Right atrium auricular region (tissue), 2 donors: ENCODE measurements at regions not wholly inside any gene's neighbourhood (a gene's known extent, or its start where the extent isn't known, plus 50 kb on each side); places are given as distances from the start of the nearest gene placed in this dataset.

ENCODE experiments used
- DNase-seq: peaks from one replicate; pipeline ENCODE4 v3.0.0-alpha.2; 2019; ENCODE audit warnings: low spot score
- H3K27ac ChIP-seq, 2 donors: fragments of 200-600 bp; sonication (generic); 1 replicate in 1 of 2; 2 replicates in 1 of 2; pipeline ENCODE4 v1.5.1; 2016 to 2019
- H3K27me3 ChIP-seq, 2 donors: fragments of 200-600 bp; sonication (generic); one replicate each; pipeline versions ENCODE4 v1.5.1 to v1.6.0; 2017 to 2019
- H3K36me3 ChIP-seq: fragments of 200-600 bp; sonication (generic); one replicate; pipeline ENCODE4 v1.5.1; 2016
- H3K4me1 ChIP-seq, 2 donors: fragments of 200-600 bp; sonication (generic); one replicate each; pipeline versions ENCODE4 v1.5.1 to v1.6.0; 2017 to 2019
- H3K4me3 ChIP-seq, 2 donors: fragments of 200-600 bp; sonication (generic); 1 replicate in 1 of 2; 2 replicates in 1 of 2; pipeline ENCODE4 v1.5.1; 2017 to 2019; ENCODE audit warnings: mild to moderate bottlenecking in 1 of 2, moderate library complexity in 1 of 2
- H3K9me3 ChIP-seq, 2 donors: fragments of 200-600 bp; sonication (generic); one replicate each; pipeline ENCODE4 v1.5.1; 2019
- CTCF ChIP-seq, 2 donors: fragments of 200-600 bp; sonication (generic); IDR thresholded peaks; one replicate each; pipeline ENCODE4 v1.5.1; 2019; ENCODE audit warnings: antibody characterized with exemption in 2 of 2

- no peaks in the 10 kb centered on the region for H3K36me3 ChIP-seq
- H3K4me1 ChIP-seq, result no peaks in the 10 kb centered on the region
- TF ChIP-seq CTCF (IDR thresholded peaks at IDR 0.05), result no peak
- H3K9me3 ChIP-seq, result no peaks in the 10 kb centered on the region
- H3K4me3 ChIP-seq, result no peak overlapping the region
- H3K27me3 ChIP-seq, result no peaks in the 10 kb centered on the region
- no peak overlapping the region for H3K27ac ChIP-seq
- DNase-seq, result no peak
These were observed 219.5 kb upstream of the CBLB start for GRCh38 chr3:106088304-106088703.

DNA sequence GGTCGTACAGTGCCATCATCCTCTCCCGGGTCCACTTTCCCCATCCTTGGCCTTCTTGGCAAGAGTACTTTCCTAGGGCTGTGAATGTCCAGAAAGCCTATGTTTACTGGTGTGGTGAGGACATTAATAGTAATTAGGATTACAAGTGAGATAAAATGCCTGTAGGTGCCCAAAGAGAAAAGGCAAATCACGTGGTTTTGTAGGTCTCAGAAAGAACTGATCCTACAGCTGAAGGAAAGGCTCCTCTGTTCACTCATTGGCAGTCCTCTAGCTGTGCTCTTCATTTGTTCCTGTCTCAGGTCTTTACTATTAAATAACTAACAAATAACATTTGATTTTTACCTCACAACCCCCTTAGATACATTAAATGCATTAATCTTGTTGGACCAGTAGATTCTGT lies 220.1 kb upstream of the CBLB start:
- no peaks in the 10 kb centered on the region for H3K9me3 ChIP-seq
- no peak for TF ChIP-seq CTCF (IDR thresholded peaks at IDR 0.05)

GRCh38 chr3:106089806-106090205 lies 221.0 kb upstream of the CBLB start:
- no peaks in the 10 kb centered on the region for H3K36me3 ChIP-seq
- H3K9me3 ChIP-seq, result no peaks in the 10 kb centered on the region
- no peaks in the 10 kb centered on the region for H3K4me1 ChIP-seq
- DNase-seq, result no peak
- no peaks in the 10 kb centered on the region for H3K27me3 ChIP-seq
- no peak overlapping the region for H3K27ac ChIP-seq
- no peak overlapping the region for H3K4me3 ChIP-seq
- no peak for TF ChIP-seq CTCF (IDR thresholded peaks at IDR 0.05)

More for the DNA sequence above, 220.1 kb upstream of the CBLB start:
- H3K27me3 ChIP-seq, result no peaks in the 10 kb centered on the region
- H3K4me3 ChIP-seq, result no peak overlapping the region
- no peak for DNase-seq
- no peaks in the 10 kb centered on the region for H3K4me1 ChIP-seq
- no peaks in the 10 kb centered on the region for H3K36me3 ChIP-seq
- no peak overlapping the region for H3K27ac ChIP-seq

- no peaks in the 10 kb centered on the region for H3K9me3 ChIP-seq
- no peaks in the 10 kb centered on the region for H3K36me3 ChIP-seq
- no peaks in the 10 kb centered on the region for H3K4me1 ChIP-seq
- H3K27me3 ChIP-seq, result no peaks in the 10 kb centered on the region
- DNase-seq, result no peak
- H3K4me3 ChIP-seq, result no peak overlapping the region
- H3K27ac ChIP-seq, result no peak overlapping the region
- no peak for TF ChIP-seq CTCF (IDR thresholded peaks at IDR 0.05)
These were observed 224.0 kb upstream of the CBLB start for GRCh38 chr3:106092792-106093191.

DNA sequence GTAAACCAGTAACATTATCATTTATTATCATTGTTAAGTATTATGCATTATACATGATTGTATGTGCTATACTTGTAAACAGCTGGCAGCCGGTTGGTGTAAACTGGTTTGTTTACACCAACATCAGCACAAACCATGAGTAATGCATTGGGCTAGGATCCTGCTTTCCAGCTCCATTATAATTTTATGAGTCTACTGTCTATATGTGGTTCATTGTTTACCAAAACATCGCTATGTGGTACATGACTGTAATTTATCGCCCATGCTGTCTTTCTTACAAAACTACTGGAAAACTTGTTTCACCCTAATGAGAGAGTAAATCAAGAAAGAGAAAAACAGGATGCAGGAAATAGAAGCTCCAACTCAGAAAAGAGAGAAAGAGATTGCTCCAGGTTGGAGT lies 224.8 kb upstream of the CBLB start:
- H3K27me3 ChIP-seq, result no peaks in the 10 kb centered on the region
- no peaks in the 10 kb centered on the region for H3K4me1 ChIP-seq
- H3K36me3 ChIP-seq, result no peaks in the 10 kb centered on the region
- H3K9me3 ChIP-seq, result no peaks in the 10 kb centered on the region
- no peak overlapping the region for H3K27ac ChIP-seq
- H3K4me3 ChIP-seq, result no peak overlapping the region
- no peak for DNase-seq
- no peak for TF ChIP-seq CTCF (IDR thresholded peaks at IDR 0.05)

- no peaks in the 10 kb centered on the region for H3K27me3 ChIP-seq
- no peak for DNase-seq
- no peaks in the 10 kb centered on the region for H3K4me1 ChIP-seq
- H3K9me3 ChIP-seq, result peaks cover 0 to 10% of the 10 kb centered on the region in 2 donors
- H3K27ac ChIP-seq, result no peak overlapping the region
- H3K4me3 ChIP-seq, result no peak overlapping the region
- H3K36me3 ChIP-seq, result no peaks in the 10 kb centered on the region
- no peak for TF ChIP-seq CTCF (IDR thresholded peaks at IDR 0.05)
These were observed 229.1 kb upstream of the CBLB start for GRCh38 chr3:106097817-106098435.
